DOHH2 (cell line): ENCODE measurements at regions not wholly inside any gene's neighbourhood (a gene's known extent, or its start where the extent isn't known, plus 50 kb on each side); places are given as distances from the start of the nearest gene placed in this dataset.
"Not testable (repeated sequence)": the region's sequence is repeated elsewhere in the genome, so short reads cannot be mapped to it uniquely, and the experiment has no call there.

ENCODE experiments used
- H3F3A ChIP-seq: fragments of 200-600 bp; sonication (generic), shearing (Covaris generic); 2 replicates; pipeline ENCODE4 v1.6.0; 2016; ENCODE audit warnings: antibody characterized with exemption, mild to moderate bottlenecking; ENCODE audit not compliant: control insufficient read depth, insufficient read depth
- H3K27ac ChIP-seq: fragments of 200-600 bp; sonication (generic); 2 replicates; pipeline ENCODE4 v1.5.1; 2014; ENCODE audit warnings: low read depth, mild to moderate bottlenecking, low read length, moderate library complexity
- H3K27me3 ChIP-seq: fragments of 200-600 bp; sonication (generic); 2 replicates; pipeline ENCODE4 v1.6.1; 2014; ENCODE audit warnings: mild to moderate bottlenecking, low read length, mixed read lengths; ENCODE audit not compliant: control insufficient read depth
- H3K36me3 ChIP-seq: fragments of 200-600 bp; sonication (generic); 2 replicates; pipeline ENCODE4 v1.6.1; 2014; ENCODE audit warnings: mild to moderate bottlenecking, low read length, moderate library complexity, mixed read lengths; ENCODE audit not compliant: control insufficient read depth
- H3K4me1 ChIP-seq: fragments of 200-600 bp; sonication (generic); 2 replicates; pipeline ENCODE4 v1.6.1; 2014; ENCODE audit warnings: mild to moderate bottlenecking, low read length, mixed read lengths; ENCODE audit not compliant: control insufficient read depth
- H3K4me2 ChIP-seq: fragments of 200-600 bp; sonication (generic); 2 replicates; pipeline ENCODE4 v1.6.0; 2014; ENCODE audit warnings: mild to moderate bottlenecking, low read length, moderate library complexity
- H3K4me3 ChIP-seq: fragments of 200-600 bp; sonication (generic); 2 replicates; pipeline ENCODE4 v1.5.1; 2014; ENCODE audit warnings: mild to moderate bottlenecking, low read length, mixed read lengths
- H3K79me2 ChIP-seq: fragments of 200-600 bp; sonication (generic); 2 replicates; pipeline ENCODE4 v1.6.1; 2014; ENCODE audit warnings: mild to moderate bottlenecking, low read length, mixed read lengths; ENCODE audit not compliant: control insufficient read depth
- H3K9me2 ChIP-seq: fragments of 200-600 bp; sonication (generic); replicated peaks from 2 replicates; pipeline ENCODE4 v1.6.1; 2014; ENCODE audit warnings: mild to moderate bottlenecking, low read length, mixed read lengths; ENCODE audit not compliant: control insufficient read depth
- H3K9me3 ChIP-seq: fragments of 200-600 bp; sonication (generic); 2 replicates; pipeline ENCODE4 v1.6.1; 2014; ENCODE audit warnings: antibody characterized with exemption, low read length, mixed read lengths; ENCODE audit not compliant: control insufficient read depth, insufficient read depth
- H4K20me1 ChIP-seq: fragments of 200-600 bp; sonication (generic); 2 replicates; pipeline ENCODE4 v1.6.0; 2014; ENCODE audit warnings: low read depth, mild to moderate bottlenecking, antibody characterized with exemption, low read length, moderate library complexity; ENCODE audit not compliant: control insufficient read depth, insufficient read depth
- EZH2phosphoT487 ChIP-seq: fragments of 200-600 bp; sonication (generic); IDR thresholded peaks from 2 replicates; pipeline ENCODE4 v1.6.1; 2017; ENCODE audit warnings: borderline replicate concordance, mild to moderate bottlenecking, antibody characterized with exemption, low read length, moderate library complexity, mixed read lengths
- TF ChIP-seq, protein P1 (sequence below): fragments of 200-600 bp; sonication (generic); IDR thresholded peaks from one replicate; pipeline ENCODE4 v1.5.1; 2014; ENCODE audit warnings: antibody characterized with exemption, mild to moderate bottlenecking, low read depth, low read length; ENCODE audit not compliant: poor library complexity, severe bottlenecking

DNA sequence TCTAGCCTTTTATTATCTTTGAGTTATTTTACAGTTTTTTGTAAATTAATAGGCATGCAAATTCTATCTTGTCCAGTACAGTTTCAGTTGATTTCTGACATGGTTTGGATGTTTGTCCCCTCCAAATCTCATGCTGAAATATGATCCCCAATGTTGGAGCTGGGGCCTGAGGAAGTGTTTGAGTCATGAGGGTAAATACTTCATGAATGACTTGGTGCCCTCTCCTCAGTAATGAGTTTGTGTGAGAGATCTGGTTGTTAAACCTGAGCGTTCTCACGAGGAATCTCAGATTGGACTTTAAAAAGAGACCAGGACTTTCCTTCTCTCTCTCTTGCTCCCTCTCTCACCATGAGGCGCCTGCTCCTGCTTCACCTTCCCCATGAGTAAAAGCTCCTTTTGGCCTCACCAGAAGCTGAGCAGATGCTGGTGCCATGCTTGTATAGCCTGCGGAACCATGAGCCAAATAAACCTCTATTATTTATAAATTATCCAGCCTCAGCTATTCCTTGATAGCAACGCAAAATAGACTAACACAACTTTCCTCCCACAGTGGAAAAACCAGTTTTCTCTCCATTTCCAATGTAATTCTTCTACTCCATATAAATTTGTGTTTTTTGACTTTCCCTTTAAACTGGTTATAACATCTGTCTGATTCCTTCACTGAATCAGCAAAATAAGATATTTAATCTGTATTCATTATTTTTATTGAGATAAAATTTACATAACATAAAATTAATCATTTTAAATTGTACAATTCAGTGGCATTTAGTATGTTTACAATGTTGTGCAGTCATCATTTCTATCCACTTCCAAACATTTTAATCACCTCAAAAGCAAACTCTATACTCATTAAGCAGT lies 78.7 kb upstream of the PRSS16 start:
- Histone ChIP-seq H3K27me3 (no peaks in the 10 kb centered on the region), H3K9me2 (no peaks in the 10 kb centered on the region), H4K20me1 (no peaks in the 10 kb centered on the region), H3K9me3 (no peaks in the 10 kb centered on the region), H3F3A (no peaks in the 10 kb centered on the region), H3K27ac (no peak overlapping the region), H3K4me2 (no peak overlapping the region), H3K79me2 (no peaks in the 10 kb centered on the region), H3K36me3 (no peaks in the 10 kb centered on the region), H3K4me1 (no peaks in the 10 kb centered on the region), H3K4me3 (no peak overlapping the region)
- no peak for TF ChIP-seq EZH2phosphoT487
- TF ChIP-seq, protein P1, sequence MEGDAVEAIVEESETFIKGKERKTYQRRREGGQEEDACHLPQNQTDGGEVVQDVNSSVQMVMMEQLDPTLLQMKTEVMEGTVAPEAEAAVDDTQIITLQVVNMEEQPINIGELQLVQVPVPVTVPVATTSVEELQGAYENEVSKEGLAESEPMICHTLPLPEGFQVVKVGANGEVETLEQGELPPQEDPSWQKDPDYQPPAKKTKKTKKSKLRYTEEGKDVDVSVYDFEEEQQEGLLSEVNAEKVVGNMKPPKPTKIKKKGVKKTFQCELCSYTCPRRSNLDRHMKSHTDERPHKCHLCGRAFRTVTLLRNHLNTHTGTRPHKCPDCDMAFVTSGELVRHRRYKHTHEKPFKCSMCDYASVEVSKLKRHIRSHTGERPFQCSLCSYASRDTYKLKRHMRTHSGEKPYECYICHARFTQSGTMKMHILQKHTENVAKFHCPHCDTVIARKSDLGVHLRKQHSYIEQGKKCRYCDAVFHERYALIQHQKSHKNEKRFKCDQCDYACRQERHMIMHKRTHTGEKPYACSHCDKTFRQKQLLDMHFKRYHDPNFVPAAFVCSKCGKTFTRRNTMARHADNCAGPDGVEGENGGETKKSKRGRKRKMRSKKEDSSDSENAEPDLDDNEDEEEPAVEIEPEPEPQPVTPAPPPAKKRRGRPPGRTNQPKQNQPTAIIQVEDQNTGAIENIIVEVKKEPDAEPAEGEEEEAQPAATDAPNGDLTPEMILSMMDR: no peak

DNA sequence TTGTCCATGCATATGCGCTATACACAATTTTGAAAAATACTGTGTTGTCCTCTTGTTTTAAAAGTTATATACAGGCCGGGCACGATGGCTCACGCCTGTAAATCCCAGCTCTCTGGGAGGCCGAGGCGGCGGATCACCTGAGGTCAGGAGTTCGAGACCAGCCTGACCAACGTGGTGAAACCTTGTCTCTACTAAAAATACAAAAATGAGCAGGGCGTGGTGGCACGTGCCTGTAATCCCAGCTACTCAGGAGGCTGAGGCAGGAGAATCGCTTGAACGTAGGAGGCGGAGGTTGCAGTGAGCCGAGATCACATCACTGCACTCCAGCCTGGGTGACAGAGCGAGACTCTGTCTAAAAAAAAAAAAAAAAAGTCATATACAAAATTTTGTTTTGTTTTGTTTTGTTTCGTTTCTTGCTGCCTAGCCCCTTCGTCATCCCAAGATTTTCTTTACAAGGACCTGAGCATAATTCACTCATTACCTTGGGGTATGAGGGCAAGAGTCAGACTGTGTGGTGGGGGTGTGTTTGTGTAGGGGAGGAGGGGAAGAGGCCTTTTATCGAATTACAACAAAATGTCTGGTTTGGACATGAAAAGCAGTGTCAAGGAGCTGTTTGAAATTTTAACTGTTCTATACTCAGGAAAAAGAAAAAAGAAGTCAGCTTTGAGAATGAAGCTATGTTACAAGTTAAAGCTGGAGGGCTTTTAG lies 74.8 kb upstream of the PRSS16 start:
- H3K27me3 ChIP-seq, H3K4me1 ChIP-seq, H3K4me3 ChIP-seq, H3K9me2 ChIP-seq, H3K27ac ChIP-seq, H3K4me2 ChIP-seq, H3K79me2 ChIP-seq, H3K36me3 ChIP-seq, H3K9me3 ChIP-seq, H4K20me1 ChIP-seq, H3F3A ChIP-seq: not testable (repeated sequence)

- H3K9me3 ChIP-seq, H3K27me3 ChIP-seq, H3F3A ChIP-seq, H3K4me2 ChIP-seq, H3K79me2 ChIP-seq, H4K20me1 ChIP-seq, H3K9me2 ChIP-seq, H3K4me3 ChIP-seq, H3K4me1 ChIP-seq, H3K27ac ChIP-seq, H3K36me3 ChIP-seq: not testable (repeated sequence)
Measured at GRCh38 chr6:27173232-27173601, 74.3 kb upstream of the PRSS16 start.

DNA sequence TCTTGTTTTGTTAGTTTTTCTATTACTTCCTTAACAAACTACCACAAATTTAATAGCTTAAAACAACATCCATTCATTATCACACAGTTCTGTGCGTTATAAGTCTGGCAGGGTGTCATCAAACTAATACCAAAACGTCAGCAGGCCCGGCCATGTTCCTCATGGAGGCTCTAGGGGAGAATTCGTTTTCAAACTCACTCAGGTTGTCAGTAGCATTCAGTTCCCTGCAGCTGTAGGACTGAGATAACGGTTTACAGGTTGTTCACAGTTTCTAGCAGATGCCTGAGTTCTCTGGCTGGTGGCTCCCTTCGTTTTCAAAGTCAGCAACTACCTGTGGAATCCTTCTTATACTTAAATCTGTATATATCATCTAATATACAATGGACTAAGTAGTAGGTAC lies 72.5 kb upstream of the PRSS16 start:
- Histone ChIP-seq H3K27ac (no peak overlapping the region), H3K79me2 (no peaks in the 10 kb centered on the region), H4K20me1 (no peaks in the 10 kb centered on the region), H3K4me3 (no peak overlapping the region), H3K9me3 (no peaks in the 10 kb centered on the region), H3K4me1 (peaks cover 9% of the 10 kb centered on the region), H3K9me2 (no peaks in the 10 kb centered on the region), H3K27me3 (no peaks in the 10 kb centered on the region), H3K4me2 (no peak overlapping the region), H3K36me3 (peaks cover 2% of the 10 kb centered on the region; the same call in 1 of the 2 replicates), H3F3A (peaks cover 4% of the 10 kb centered on the region; the same call in 1 of the 2 replicates)
- TF ChIP-seq, protein P1: no peak
- TF ChIP-seq EZH2phosphoT487: no peak
